GM12865 (cell line): ENCODE measurements at regions not wholly inside any gene's neighbourhood (a gene's known extent, or its start where the extent isn't known, plus 50 kb on each side); places are given as distances from the start of the nearest gene placed in this dataset.

Experiments
- DNase-seq: peaks from one replicate; pipeline ENCODE4 v3.0.0; 2010; ENCODE audit warnings: low read depth
- H3K4me3 ChIP-seq: 2 replicates; pipeline ENCODE4 v1.5.1; 2011; ENCODE audit warnings: mild to moderate bottlenecking, low read depth, low read length, control low read depth
- TF ChIP-seq, protein P1 (sequence below): IDR thresholded peaks from 2 replicates; pipeline ENCODE4 v1.5.1; 2011; ENCODE audit warnings: low read length, control low read depth, low read depth, inconsistent platforms; ENCODE audit not compliant: insufficient read depth; ENCODE audit errors: missing control alignments

DNA sequence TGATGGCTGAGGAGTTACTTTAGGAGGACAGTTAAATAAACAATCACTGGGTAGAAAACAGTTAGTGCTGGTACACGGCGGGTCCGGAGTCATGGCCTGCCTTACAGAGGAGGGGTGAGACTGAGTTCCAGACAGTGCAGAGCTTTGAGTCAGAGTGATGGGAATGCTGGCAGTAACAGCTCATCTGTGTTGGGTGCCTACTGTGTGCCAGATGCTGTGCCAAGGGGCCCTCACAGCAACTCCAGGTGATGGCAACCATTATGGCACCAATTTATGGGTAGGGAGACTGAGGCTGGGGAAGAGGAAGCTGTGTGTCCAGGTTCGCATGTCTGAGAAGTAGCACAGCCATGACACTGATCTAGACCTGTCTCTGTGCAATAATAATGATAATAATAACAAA is 132.6 kb downstream of the CEBPB start:
- DNase-seq: no peak
- no peak overlapping the region for H3K4me3 ChIP-seq
- TF ChIP-seq, protein P1, sequence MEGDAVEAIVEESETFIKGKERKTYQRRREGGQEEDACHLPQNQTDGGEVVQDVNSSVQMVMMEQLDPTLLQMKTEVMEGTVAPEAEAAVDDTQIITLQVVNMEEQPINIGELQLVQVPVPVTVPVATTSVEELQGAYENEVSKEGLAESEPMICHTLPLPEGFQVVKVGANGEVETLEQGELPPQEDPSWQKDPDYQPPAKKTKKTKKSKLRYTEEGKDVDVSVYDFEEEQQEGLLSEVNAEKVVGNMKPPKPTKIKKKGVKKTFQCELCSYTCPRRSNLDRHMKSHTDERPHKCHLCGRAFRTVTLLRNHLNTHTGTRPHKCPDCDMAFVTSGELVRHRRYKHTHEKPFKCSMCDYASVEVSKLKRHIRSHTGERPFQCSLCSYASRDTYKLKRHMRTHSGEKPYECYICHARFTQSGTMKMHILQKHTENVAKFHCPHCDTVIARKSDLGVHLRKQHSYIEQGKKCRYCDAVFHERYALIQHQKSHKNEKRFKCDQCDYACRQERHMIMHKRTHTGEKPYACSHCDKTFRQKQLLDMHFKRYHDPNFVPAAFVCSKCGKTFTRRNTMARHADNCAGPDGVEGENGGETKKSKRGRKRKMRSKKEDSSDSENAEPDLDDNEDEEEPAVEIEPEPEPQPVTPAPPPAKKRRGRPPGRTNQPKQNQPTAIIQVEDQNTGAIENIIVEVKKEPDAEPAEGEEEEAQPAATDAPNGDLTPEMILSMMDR: no peak

DNA sequence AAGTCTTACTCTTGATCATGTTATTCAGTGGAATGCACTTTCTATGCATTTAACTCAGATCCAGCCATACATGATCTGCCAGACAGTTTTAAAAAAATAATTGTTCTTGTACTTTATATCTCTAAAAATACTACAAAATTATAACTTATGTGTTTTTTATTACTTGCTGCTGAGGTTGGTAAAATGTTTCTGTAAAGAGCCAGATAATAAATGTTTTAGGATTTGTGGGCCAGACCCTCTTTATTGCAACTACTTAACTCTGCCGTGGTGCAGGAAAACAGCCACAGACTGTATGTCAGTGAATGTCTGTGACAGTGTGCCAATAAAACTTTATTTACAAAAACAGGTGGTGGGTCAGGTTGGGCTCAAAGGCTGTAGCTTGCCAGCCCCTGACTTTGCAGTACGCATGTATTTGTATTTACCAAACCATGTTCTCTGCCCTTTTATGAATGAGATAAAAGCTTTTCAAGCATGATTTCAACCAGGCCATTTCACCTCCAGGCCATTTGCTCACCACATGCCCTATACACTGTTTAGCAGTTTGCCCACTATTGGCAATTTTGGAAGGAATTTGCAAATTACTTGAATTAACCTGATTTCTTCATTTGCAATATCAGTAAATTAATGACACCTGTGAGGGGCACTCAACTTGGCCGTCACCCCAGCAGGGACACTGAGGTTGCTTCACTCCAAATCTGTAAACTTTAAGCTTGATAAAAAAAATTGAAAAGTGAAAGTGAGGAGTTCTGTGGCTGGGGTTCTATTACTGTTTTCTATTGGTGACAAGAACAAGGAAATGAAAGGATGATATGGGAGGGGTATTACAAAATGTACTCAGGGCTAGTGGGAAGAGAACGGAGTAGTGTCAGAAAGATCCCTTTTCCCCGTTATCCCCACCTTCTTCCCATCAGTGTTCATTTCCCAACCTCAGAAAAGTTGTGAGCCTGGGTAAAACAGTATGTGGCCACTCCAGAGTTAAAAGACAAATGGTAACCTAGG is 133.4 kb downstream of the CEBPB start:
- no peak for DNase-seq
- no peak overlapping the region for H3K4me3 ChIP-seq
- TF ChIP-seq, protein P1: no peak

DNA sequence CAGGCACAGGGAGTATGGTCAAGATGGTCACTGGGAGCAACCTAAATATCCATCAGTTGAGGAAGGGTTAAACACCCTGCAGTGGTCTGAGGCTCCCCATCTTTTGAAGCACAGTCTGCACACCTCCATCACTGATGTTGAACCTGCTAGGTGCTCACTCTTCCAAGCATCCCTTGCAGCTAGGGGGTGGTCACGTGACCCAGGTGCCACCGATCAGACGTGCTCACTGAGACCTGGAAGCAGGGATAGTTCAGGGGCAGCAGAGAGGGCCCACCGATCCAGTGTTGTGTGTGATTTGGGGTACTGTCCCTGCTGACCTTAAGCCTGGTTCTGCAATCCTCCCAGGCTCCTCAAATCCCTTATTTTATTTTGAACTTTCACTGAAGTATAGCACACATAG is 134.6 kb downstream of the CEBPB start:
- DNase-seq: no peak
- no peak overlapping the region for H3K4me3 ChIP-seq
- TF ChIP-seq, protein P1: no peak

DNA sequence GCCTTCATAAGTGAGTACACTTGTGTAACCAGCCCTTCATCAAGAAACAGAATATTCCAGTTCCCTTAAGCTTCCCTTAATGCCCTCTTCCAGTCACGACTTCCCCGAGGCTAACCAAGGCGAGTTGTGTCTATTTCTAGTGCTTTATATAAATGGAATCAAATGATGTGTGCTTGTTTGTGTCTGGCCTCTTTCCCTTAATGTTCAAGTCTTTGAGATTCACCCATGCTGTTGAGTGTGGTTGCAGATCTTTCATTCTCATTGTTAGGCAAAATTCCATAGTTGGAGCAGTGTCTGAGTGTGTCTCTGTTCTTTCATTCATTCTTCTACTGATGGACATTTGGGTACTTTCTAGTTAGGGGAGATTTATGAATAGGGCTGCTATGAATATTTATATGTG is 135.0 kb downstream of the CEBPB start:
- DNase-seq: no peak
- TF ChIP-seq, protein P1: no peak
- no peak overlapping the region for H3K4me3 ChIP-seq

DNA sequence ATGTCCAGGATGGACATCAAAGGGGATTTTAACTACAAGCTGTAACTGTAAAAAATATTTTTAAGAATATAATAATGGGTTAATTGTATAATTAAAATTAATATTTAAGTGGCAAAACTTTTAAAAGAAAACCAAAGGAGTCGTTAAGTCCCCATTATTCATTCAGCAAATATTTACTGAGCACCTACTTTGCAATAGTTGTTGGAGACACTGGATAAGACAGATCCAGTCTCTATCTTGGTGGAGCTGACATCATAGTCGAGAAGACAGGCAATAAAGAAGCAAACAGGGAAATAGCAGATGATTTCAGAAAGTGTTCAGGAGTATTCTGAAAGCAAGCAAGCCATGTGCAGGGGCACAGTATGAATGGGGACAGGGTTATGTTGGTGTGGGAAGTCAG is 137.0 kb downstream of the CEBPB start:
- no peak overlapping the region for H3K4me3 ChIP-seq
- TF ChIP-seq, protein P1: no peak
- no peak for DNase-seq

DNA sequence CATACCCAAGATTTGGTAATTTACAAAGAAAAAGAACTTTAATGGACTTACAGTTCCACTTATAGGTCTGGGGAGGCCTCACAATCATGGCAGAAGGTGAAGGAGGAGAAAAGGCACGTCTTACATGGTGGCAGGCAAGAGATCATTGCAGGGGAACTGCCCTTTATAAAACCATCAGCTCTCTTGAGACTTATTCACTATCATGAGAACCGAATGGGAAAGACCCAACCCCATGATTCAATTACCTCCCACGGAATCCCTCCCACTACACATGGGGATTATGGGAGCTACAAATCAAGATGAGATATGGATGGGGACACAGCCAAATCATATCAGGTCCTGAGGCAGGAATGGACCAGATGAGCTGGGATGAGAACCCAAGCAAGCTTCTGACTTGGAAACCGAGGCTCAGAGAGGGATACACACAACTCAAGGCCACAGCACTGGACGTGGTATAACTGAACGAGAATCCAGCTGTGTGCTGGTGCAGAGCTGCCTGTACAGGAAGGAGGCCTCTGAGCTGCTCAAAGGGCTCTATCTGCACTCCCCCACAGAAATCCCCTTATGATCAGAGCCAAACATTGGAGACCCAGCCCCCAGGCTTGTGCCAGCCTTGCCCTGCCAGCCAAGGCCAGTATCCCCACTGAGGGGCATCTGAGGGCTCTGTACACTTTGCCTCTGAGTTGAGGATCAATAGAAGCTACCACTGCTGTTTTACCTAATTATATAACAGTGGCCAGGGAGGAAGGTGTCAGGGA is 137.8 kb downstream of the CEBPB start:
- no peak for DNase-seq
- TF ChIP-seq, protein P1: no peak
- H3K4me3 ChIP-seq: no peak overlapping the region
